Breast epithelium (tissue), 3 donors: ENCODE measurements at regions not wholly inside any gene's neighbourhood (a gene's known extent, or its start where the extent isn't known, plus 50 kb on each side); places are given as distances from the start of the nearest gene placed in this dataset.

Source experiments
- POLR2A ChIP-seq: fragments of 450-650 bp; IDR thresholded peaks from one replicate; pipeline ENCODE4 v1.6.1; 2016; ENCODE audit warnings: antibody characterized with exemption, mild to moderate bottlenecking, moderate library complexity
- TF ChIP-seq, protein P1 (sequence below), 3 donors: fragments of 450-650 bp; IDR thresholded peaks; one replicate each; pipeline ENCODE4 v1.5.1; 2016 to 2017; ENCODE audit warnings: antibody characterized with exemption in 3 of 3, mild to moderate bottlenecking in 3 of 3, moderate library complexity in 3 of 3

- TF ChIP-seq, protein P1, sequence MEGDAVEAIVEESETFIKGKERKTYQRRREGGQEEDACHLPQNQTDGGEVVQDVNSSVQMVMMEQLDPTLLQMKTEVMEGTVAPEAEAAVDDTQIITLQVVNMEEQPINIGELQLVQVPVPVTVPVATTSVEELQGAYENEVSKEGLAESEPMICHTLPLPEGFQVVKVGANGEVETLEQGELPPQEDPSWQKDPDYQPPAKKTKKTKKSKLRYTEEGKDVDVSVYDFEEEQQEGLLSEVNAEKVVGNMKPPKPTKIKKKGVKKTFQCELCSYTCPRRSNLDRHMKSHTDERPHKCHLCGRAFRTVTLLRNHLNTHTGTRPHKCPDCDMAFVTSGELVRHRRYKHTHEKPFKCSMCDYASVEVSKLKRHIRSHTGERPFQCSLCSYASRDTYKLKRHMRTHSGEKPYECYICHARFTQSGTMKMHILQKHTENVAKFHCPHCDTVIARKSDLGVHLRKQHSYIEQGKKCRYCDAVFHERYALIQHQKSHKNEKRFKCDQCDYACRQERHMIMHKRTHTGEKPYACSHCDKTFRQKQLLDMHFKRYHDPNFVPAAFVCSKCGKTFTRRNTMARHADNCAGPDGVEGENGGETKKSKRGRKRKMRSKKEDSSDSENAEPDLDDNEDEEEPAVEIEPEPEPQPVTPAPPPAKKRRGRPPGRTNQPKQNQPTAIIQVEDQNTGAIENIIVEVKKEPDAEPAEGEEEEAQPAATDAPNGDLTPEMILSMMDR (IDR thresholded peaks at IDR 0.05) = no peak
- no peak for TF ChIP-seq POLR2A
These were observed 898.6 kb downstream of the TLE1 start for GRCh38 chr9:80790764-80791163.
